ENCODE measurements at regions not wholly inside any gene's neighbourhood (a gene's known extent, or its start where the extent isn't known, plus 50 kb on each side); places are given as distances from the start of the nearest gene placed in this dataset.

GRCh38 chr18:43964666-43965065 lies 687.4 kb upstream of the SYT4 start:
- TF ChIP-seq POLR2AphosphoS5 (IDR thresholded peaks at IDR 0.05; ENCODE audit: borderline replicate concordance, low read depth, low read length) (no peak), EZH2 (IDR thresholded peaks at IDR 0.05) (no peak)

Data from SK-N-MC (cell line).